Dermis microvascular lymphatic vessel endothelial cell (primary cell): ENCODE measurements at regions not wholly inside any gene's neighbourhood (a gene's known extent, or its start where the extent isn't known, plus 50 kb on each side); places are given as distances from the start of the nearest gene placed in this dataset.
A peak's percentile ranks its signal among the peaks of the same experiment; 100 is the strongest.

Source experiments
- DNase-seq, 2 donors: peaks; one replicate each; pipeline versions ENCODE4 v3.0.0 to v3.0.0-alpha.2; 2010; ENCODE audit warnings: low read depth in 2 of 2

DNA sequence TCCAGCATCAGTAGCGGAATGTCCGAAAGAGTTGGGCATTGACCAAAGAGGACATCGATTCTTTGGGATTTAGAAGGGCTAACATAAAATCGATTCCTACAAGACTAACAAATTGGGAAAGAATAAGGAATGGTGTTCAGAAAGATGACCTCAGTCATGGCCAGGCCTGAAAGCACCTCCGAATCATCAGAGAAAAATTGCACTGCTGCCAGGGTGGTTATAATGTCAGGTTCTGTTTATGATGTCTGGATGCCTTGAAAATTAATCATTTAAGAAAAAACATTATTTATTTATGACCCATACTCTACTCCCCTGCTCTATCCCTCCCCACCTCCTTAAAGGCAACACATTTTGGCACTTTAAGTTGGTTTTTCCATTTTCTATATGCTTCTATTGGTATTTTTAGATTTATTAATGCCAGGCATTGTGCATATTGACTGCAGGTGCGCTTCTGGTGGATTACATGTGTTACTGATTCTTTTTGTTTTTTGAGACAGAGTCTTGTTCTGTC, 104.7 kb downstream of the MYCN start:
- DNase-seq, result no peak

GRCh38 chr2:16043627-16044026, 103.3 kb downstream of the MYCN start:
- DNase-seq, result no peak

DNA sequence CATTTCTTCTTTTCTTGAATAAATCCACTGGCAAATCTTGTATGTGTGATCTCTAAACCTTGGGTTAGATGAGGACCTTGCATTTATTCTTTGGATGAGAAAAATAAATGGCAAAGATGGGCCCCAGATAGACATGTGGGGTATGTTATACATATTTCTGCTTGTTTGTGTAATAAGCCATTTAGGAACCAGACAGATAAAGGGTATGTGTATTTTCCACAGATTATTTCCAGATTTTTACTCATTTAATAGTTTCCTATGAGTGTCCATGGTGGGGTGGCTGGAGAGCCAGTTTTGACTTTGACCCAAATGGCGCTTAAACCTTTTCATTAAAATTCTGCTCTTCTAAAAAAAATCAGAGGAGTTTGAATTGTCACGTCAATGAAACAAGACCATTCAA, 102.8 kb downstream of the MYCN start:
- DNase-seq, result no peak

GRCh38 chr2:16042201-16042700, 101.9 kb downstream of the MYCN start:
- no peak for DNase-seq

GRCh38 chr2:16040271-16041010, 100.1 kb downstream of the MYCN start:
- no peak for DNase-seq

DNA sequence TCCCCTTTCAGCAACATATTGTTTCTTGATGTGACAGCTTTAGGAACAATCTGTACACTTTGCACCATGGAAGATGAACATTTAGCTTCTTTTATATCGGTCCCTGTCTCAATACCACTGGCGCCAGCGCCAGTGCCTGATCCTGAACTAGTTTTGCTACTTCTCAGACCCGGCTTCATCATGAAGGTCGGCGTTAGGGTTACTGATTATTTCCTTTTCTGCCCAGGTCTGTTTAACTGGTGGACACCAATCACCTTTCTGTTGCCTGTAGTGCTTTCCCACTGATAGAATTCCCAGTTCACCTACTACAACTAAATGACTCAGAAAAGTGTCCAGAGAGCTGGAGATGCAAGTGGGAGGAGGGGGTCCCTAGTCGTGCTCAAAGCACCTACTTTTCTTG, 99.5 kb downstream of the MYCN start:
- DNase-seq, result no peak

DNA sequence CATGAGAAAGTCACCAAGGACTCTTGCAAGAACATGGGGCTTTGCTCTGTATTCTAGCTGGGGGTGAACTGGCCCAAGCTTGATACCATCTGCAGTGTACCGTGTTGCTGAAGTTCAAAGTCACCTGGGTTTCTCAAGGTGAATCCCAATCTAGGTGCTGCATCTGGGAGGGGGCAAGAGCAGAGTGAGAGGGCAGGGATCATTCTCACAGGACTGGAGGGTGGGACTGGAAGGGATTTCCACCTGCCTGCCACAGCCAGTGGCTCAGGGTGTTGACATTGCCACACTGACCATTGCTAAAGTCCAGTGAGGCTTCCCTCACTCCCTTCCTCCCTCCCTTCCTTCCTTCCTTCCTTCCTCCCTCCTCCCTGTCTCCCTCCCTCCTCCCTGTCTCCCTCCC, 98.7 kb downstream of the MYCN start:
- DNase-seq, result no peak

DNA sequence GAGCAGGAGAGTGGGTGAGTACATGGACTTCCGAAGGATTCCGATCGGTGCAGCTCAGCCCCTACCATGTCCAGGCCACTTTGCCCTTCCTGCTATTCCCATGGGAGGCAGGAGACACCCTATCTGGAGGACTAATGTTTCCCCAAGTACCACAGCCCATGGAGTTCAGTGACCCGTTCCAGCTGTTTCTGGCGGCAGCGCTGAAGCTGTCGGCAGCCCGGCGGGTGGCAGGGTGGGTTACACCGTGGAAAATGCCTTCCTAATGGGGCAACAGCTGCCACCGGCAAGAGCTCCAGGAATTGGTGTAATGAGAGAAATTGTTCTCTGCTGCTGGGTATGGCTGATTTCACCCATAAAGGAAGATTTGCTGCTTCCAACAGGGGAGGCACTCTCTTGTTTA, 98.3 kb downstream of the MYCN start:
- no peak for DNase-seq

- no peak for DNase-seq
Measured at GRCh38 chr2:16037808-16038457, 97.6 kb downstream of the MYCN start.

GRCh38 chr2:16036951-16037350, 96.6 kb downstream of the MYCN start:
- no peak for DNase-seq

GRCh38 chr2:16035747-16036745, 95.7 kb downstream of the MYCN start:
- no peak for DNase-seq

- peak in 1 of 2 donors; percentile 30 for DNase-seq
Measured at GRCh38 chr2:16034975-16035746, 94.8 kb downstream of the MYCN start.

GRCh38 chr2:16034151-16034974, 94.0 kb downstream of the MYCN start:
- no peak for DNase-seq

GRCh38 chr2:16033032-16033293, 92.6 kb downstream of the MYCN start:
- DNase-seq, result no peak

GRCh38 chr2:16032282-16033031, 92.1 kb downstream of the MYCN start:
- no peak for DNase-seq

GRCh38 chr2:16031848-16032159, 91.5 kb downstream of the MYCN start:
- peak in 1 of 2 donors; percentile 17 for DNase-seq

DNA sequence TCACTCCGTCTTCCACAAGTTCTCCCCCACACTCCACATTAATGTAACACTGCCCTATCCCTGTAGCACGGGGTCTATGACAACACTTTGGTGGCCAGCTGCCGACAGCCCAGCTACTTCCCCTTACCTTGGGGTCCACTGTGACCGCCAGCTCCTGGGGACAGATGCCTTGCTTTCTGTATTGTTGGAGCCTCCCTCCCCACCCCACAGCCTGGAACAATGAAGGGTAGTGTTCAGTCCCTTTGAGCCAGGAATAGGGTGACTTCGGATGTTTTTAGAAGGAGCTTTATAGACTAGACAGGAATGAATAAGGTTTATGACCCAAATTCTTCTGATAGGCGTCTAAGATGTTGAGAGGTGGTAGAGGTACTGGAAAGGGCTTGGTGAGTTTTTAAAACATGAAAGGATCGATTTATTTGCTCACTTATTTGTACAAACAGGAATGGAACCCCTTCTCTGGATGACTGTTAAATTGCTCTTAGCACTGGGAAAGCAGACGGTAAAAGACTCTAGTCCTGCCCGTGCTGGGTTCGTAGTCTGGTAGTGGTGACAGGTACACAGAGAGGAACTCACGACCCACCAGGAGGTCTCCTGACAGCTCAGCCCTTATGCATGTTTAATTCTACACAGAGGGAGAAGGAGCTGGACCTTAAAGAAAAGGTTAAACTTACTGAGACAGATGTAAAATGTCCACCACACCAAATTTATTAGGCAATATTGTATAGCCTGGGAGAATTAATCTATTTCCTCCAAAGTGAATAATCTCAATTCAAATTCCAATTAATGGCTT, 90.9 kb downstream of the MYCN start:
- no peak for DNase-seq

DNA sequence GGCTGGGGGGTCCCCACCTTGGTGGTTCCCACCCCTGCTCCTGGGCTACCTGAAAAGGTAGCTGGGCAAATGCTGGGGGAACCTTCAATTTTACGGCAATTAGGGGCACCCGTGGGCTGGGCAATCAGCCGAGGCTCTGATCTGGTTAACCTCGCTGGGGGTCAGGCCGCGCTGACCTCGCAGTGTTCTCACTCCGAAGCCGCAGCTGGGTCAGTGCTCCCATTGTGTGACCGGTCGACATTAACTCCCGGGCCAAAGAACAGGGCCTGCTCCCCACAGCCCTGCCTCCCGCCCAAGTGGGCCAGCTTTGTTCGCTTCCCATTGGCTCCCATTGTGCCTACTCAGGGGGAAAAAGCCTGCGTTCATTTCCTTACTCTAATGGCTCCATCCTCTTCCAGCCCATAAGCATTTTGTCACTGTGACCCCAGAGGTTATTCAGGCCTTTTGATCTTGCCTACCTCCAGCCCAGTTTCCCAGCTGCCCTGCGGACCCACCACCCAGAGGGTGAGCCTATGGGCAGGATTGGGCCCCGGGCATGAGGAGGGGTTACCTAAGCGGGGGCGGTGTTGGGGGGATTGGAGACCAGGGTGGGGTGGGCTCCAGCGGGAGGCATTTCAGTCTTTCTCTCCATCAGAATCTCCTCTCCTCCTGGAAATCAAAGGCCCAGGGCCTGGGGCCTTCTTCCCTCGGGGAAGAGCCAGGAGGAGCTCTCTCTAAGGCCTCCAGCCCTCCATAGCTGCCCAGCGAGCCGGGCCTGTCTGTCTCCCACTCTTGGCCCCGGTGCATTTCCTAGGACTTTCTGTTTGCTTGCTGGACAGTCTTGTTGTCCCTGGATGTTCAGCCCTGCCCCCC, 90.1 kb downstream of the MYCN start:
- DNase-seq, result peak in 1 of 2 donors; percentile 12
